A549 (cell line): ENCODE measurements at regions not wholly inside any gene's neighbourhood (a gene's known extent, or its start where the extent isn't known, plus 50 kb on each side); places are given as distances from the start of the nearest gene placed in this dataset.

ENCODE experiments used
- ATAC-seq, 2 experiments: fragments of 200-7000 bp in 1 of 2; fragments of >200 bp in 1 of 2; cut with Nextera tagmentation in 1 of 2; cut with Tn5 transposase in 1 of 2; 3 replicates each; pipeline versions ENCODE4 v1.8.0 to v1.9.1; 2018 to 2020; ENCODE audit warnings: mild to moderate bottlenecking in 1 of 2, moderate library complexity in 1 of 2
- CTCF ChIA-PET: fragments of 300-600 bp; sonication (Branson Sonifier 250); formaldehyde crosslinking; extraction: SDS; loops from one replicate; lab custom pipeline; 2021; ENCODE audit warnings: antibody characterized with exemption, inconsistent platforms; lab: Yijun Ruan, JAX
- POLR2A ChIA-PET: fragments of 350-600 bp; formaldehyde crosslinking; extraction: SDS; loops from one replicate; lab custom pipeline; 2021; ENCODE audit warnings: antibody characterized with exemption, inconsistent platforms; lab: Yijun Ruan, JAX
- DNase-seq, 2 experiments: peaks; one replicate each; pipeline versions ENCODE4 v3.0.0 to v3.0.0-alpha.2; 2011 to 2016; ENCODE audit warnings: low read depth in 1 of 2, low spot score in 1 of 2
- FAIRE-seq: peaks from 2 replicates; lab custom pipeline; 2011; peaks lifted over from hg19 to GRCh38; lab: Jason Lieb, UNC
- H3K27ac ChIP-seq, 2 experiments: fragments of >200 bp; sonication (Bioruptor Twin); formaldehyde crosslinking; 3 replicates each; pipeline ENCODE4 v1.5.1; 2016 to 2017
- H3K4me1 ChIP-seq: fragments of >200 bp; sonication (Bioruptor Twin); formaldehyde crosslinking; 3 replicates; pipeline ENCODE4 v1.6.1; 2016
- H3K4me2 ChIP-seq: fragments of >200 bp; sonication (Bioruptor Twin); formaldehyde crosslinking; 3 replicates; pipeline ENCODE4 v1.6.1; 2016
- H3K4me3 ChIP-seq: fragments of >200 bp; sonication (Bioruptor Twin); formaldehyde crosslinking; 3 replicates; pipeline ENCODE4 v1.5.1; 2016
- H3K9me3 ChIP-seq: fragments of >200 bp; sonication (Bioruptor Twin); formaldehyde crosslinking; 3 replicates; pipeline ENCODE4 v1.6.1; 2016
- ATOH8 ChIP-seq: fragments of 250-450 bp; sonication (Bioruptor Pico); IDR thresholded peaks from 2 replicates; pipeline ENCODE4 v1.5.0; 2020; ENCODE audit warnings: low read depth, mild to moderate bottlenecking, moderate library complexity
- CBX2 ChIP-seq: fragments of 200-600 bp; sonication (generic); IDR thresholded peaks from 2 replicates; pipeline ENCODE4 v1.6.1; 2016; ENCODE audit warnings: low read depth, mild to moderate bottlenecking, borderline replicate concordance
- CTCF ChIP-seq: fragments of >200 bp; sonication (Bioruptor Twin); formaldehyde crosslinking; IDR thresholded peaks from 3 replicates; pipeline ENCODE4 v1.5.1; 2016
- EHMT2 ChIP-seq: fragments of 200-600 bp; sonication (generic); IDR thresholded peaks from 2 replicates; pipeline ENCODE4 v1.6.1; 2016; ENCODE audit warnings: antibody characterized with exemption, low read depth, mild to moderate bottlenecking, moderate library complexity
- HDAC2 ChIP-seq: fragments of 200-600 bp; sonication (generic); IDR thresholded peaks from 2 replicates; pipeline ENCODE4 v1.6.1; 2016
- HOXA7 ChIP-seq: fragments of 250-450 bp; sonication (Bioruptor Pico); IDR thresholded peaks from 2 replicates; pipeline ENCODE4 v1.5.0; 2020; ENCODE audit warnings: mild to moderate bottlenecking, moderate library complexity
- HOXB5 ChIP-seq: fragments of 250-450 bp; sonication (Bioruptor Pico); IDR thresholded peaks from 2 replicates; pipeline ENCODE4 v1.5.0; 2020; ENCODE audit warnings: mild to moderate bottlenecking, moderate library complexity
- KDM5A ChIP-seq: fragments of 200-600 bp; sonication (generic); IDR thresholded peaks from 2 replicates; pipeline ENCODE4 v1.6.1; 2016; ENCODE audit warnings: antibody characterized with exemption, mild to moderate bottlenecking
- MAX ChIP-seq: IDR thresholded peaks from 2 replicates; pipeline ENCODE4 v1.6.1; 2012
- MAZ ChIP-seq: fragments of 150-350 bp; IDR thresholded peaks from 2 replicates; pipeline ENCODE4 v1.6.1; 2014; ENCODE audit warnings: antibody characterized with exemption, low read depth, low read length, borderline replicate concordance
- NR3C1 ChIP-seq: fragments of >200 bp; sonication (Bioruptor Twin); formaldehyde crosslinking; IDR thresholded peaks from 3 replicates; pipeline ENCODE4 v1.6.1; 2017
- PHF8 ChIP-seq: fragments of 200-600 bp; sonication (generic); IDR thresholded peaks from 2 replicates; pipeline ENCODE4 v1.6.1; 2016; ENCODE audit warnings: low read depth, mild to moderate bottlenecking, antibody characterized with exemption, moderate library complexity, borderline replicate concordance
- RFX5 ChIP-seq: fragments of 450-650 bp; IDR thresholded peaks from 2 replicates; pipeline ENCODE4 v1.7.1; 2014; ENCODE audit warnings: antibody characterized with exemption, mild to moderate bottlenecking, moderate library complexity
- SMC3 ChIP-seq: fragments of >200 bp; sonication (Bioruptor Twin); formaldehyde crosslinking; IDR thresholded peaks from 3 replicates; pipeline ENCODE4 v1.6.1; 2018; ENCODE audit warnings: inconsistent platforms
- SREBF2 ChIP-seq: fragments of 450-650 bp; IDR thresholded peaks from 2 replicates; pipeline ENCODE4 v1.6.1; 2014; ENCODE audit warnings: mild to moderate bottlenecking, moderate library complexity
- USF2 ChIP-seq: fragments of 450-650 bp; IDR thresholded peaks from 2 replicates; pipeline ENCODE4 v1.6.1; 2014; ENCODE audit warnings: antibody characterized with exemption
- ZSCAN20 ChIP-seq: fragments of 250-450 bp; sonication (Bioruptor Pico); IDR thresholded peaks from 2 replicates; pipeline ENCODE4 v1.8.0; 2022; ENCODE audit warnings: mild to moderate bottlenecking, moderate library complexity
- WGBS: methylation state at CpG from one replicate; pipeline ENCODE4 v1.1.6; 2017; ENCODE audit errors: missing lambda C conversion rate; 5-methylcytosine and 5-hydroxymethylcytosine counted together

- TF ChIP-seq ATOH8 (CRISPR knock-in tag) (no peak), ZSCAN20 (CRISPR knock-in tag) (no peak), HDAC2 (no peak), USF2 (no peak)
Measured at GRCh38 chr7:36787933-36788378, 63.7 kb upstream of the AOAH start (continued).

- H3K4me2 ChIP-seq = no peak overlapping the region
- ChIA-PET POLR2A (no interaction called here), CTCF (interaction anchor here (0.6 to 0.7 kb wide), 2 partner anchors 297 to 979 kb away, joined by 3 read pairs; no protein-coding TSS in a partner anchor)
- H3K4me1 ChIP-seq = no peaks in the 10 kb centered on the region
- WGBS = 50% methylated on average over 13 of the region's 13 CpGs
- no peak for ATAC-seq
- no peak for TF ChIP-seq HOXB5 (CRISPR knock-in tag)
- TF ChIP-seq HOXA7 (CRISPR knock-in tag) = no peak
- no peak for TF ChIP-seq CBX2
- TF ChIP-seq EHMT2 = no peak
- TF ChIP-seq RFX5 = no peak
- no peak for TF ChIP-seq MAX
- no peak for TF ChIP-seq SREBF2
- no peak for TF ChIP-seq MAZ
- TF ChIP-seq SMC3 = no peak
- TF ChIP-seq PHF8 = no peak
- no peak for TF ChIP-seq KDM5A
- no peak for FAIRE-seq
- no peak overlapping the region for H3K4me3 ChIP-seq
- no peak overlapping the region for H3K27ac ChIP-seq
- peaks cover 5% of the 10 kb centered on the region; the same call in 1 of the 3 replicates for H3K9me3 ChIP-seq
- no peak for DNase-seq
Measured at GRCh38 chr7:36784991-36785940, 61.0 kb upstream of the AOAH start.

- H3K9me3 ChIP-seq = peaks cover 5% of the 10 kb centered on the region; the same call in 1 of the 3 replicates
- ChIA-PET CTCF (interaction anchor here (1.0 kb wide), 1 partner anchor 11 kb away, joined by 3 read pairs; no protein-coding TSS in a partner anchor), POLR2A (no interaction called here)
- TF ChIP-seq CTCF (no peak), PHF8 (no peak), NR3C1 (no peak)
- no peak overlapping the region for H3K4me2 ChIP-seq
- ATAC-seq (no peak), DNase-seq (no peak), FAIRE-seq (no peak)
- WGBS = 23% methylated on average over 5 of the region's 5 CpGs
- no peak overlapping the region for H3K4me3 ChIP-seq
- H3K4me1 ChIP-seq = no peaks in the 10 kb centered on the region
- H3K27ac ChIP-seq = no peak overlapping the region
Measured at GRCh38 chr7:36781011-36781738, 56.9 kb upstream of the AOAH start.
